ENCODE measurements at regions not wholly inside any gene's neighbourhood (a gene's known extent, or its start where the extent isn't known, plus 50 kb on each side); places are given as distances from the start of the nearest gene placed in this dataset.

DNA sequence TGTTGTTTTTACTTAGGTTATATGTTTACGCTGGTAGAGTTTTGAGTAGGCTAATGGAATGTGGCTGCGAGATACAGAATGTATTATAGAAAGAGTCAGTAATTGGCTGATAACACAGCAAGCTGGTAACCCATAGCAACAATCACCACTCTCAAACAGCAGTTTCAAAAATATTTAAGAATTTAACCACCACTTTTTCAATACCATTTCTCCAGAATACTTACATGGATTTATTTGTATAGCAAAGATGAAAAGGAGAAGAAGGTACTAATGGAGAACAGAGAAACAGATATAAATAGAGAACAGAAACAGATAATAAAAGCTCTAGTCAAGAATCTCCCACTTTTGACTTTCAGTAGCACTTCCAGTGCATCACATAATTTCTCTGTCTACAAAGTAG, 188.3 kb upstream of the SLC39A10 start:
- no peak overlapping the region for H3K4me3 ChIP-seq (ENCODE audit: low read depth, low read length)
- TF ChIP-seq, protein P1, sequence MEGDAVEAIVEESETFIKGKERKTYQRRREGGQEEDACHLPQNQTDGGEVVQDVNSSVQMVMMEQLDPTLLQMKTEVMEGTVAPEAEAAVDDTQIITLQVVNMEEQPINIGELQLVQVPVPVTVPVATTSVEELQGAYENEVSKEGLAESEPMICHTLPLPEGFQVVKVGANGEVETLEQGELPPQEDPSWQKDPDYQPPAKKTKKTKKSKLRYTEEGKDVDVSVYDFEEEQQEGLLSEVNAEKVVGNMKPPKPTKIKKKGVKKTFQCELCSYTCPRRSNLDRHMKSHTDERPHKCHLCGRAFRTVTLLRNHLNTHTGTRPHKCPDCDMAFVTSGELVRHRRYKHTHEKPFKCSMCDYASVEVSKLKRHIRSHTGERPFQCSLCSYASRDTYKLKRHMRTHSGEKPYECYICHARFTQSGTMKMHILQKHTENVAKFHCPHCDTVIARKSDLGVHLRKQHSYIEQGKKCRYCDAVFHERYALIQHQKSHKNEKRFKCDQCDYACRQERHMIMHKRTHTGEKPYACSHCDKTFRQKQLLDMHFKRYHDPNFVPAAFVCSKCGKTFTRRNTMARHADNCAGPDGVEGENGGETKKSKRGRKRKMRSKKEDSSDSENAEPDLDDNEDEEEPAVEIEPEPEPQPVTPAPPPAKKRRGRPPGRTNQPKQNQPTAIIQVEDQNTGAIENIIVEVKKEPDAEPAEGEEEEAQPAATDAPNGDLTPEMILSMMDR (IDR thresholded peaks at IDR 0.05; ENCODE audit: insufficient read depth in 1 of 2, low read depth in 1 of 2, low read length in 1 of 2, severe bottlenecking in 1 of 2, unreplicated experiment in 1 of 2) = no peak
- H3K36me3 ChIP-seq (ENCODE audit: control insufficient read depth, insufficient read depth, low read length) = no peaks in the 10 kb centered on the region
- H3K4me3 Mint-ChIP-seq (ENCODE audit: unreplicated experiment) = no peak overlapping the region
- DNase-seq = no peak
- H3K27me3 Mint-ChIP-seq (ENCODE audit: insufficient read depth, unreplicated experiment) = no peaks in the 10 kb centered on the region
- H3K27ac Mint-ChIP-seq (ENCODE audit: unreplicated experiment) = no peak overlapping the region
- no peaks in the 10 kb centered on the region for H3K36me3 Mint-ChIP-seq (ENCODE audit: insufficient read depth, unreplicated experiment)
- intact Hi-C loops (cut with micrococcal nuclease; ENCODE audit: unreplicated experiment) = no loop called here
- no peaks in the 10 kb centered on the region for H3K9me3 ChIP-seq
- peaks cover 27% of the 10 kb centered on the region for H3K9me3 Mint-ChIP-seq (ENCODE audit: unreplicated experiment)
- ChIA-PET POLR2A (interaction anchor here (0.6 kb wide), 1 partner anchor 868 kb away, joined by 3 read pairs; no protein-coding TSS in a partner anchor), CTCF (no interaction called here)
- BruUV-seq (replicated peaks) = no TSS peak
- no peaks in the 10 kb centered on the region for H3K4me1 Mint-ChIP-seq (ENCODE audit: low read depth, unreplicated experiment)
- H3K4me1 ChIP-seq = no peaks in the 10 kb centered on the region
- H3K27me3 ChIP-seq (replicated peaks; ENCODE audit: control insufficient read depth, insufficient read depth, low read length) = no peaks in the 10 kb centered on the region

DNA sequence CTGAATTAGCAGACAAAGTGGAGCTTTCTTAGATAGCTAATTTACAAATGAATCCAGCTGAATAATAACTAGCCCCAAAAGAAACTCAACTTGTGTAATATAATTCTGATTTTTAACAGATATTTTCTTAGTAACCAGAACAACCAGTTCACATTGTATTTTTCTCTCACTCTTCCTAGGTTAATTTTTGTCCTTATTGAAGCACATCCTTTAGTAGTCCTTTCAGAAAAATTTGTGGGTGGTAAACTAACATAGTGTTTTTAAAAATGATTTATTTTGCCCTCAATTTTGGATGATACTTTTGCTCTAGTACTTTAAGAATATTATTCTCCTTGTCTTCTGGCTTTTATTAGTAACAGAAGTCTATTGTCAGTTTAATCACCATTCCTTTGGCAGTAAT, 190.6 kb upstream of the SLC39A10 start:
- Mint-ChIP-seq H3K36me3 (ENCODE audit: insufficient read depth, unreplicated experiment) (no peaks in the 10 kb centered on the region), H3K9me3 (ENCODE audit: unreplicated experiment) (peaks cover 27% of the 10 kb centered on the region), H3K4me3 (ENCODE audit: unreplicated experiment) (no peak overlapping the region), H3K27me3 (ENCODE audit: insufficient read depth, unreplicated experiment) (peaks cover 2% of the 10 kb centered on the region), H3K4me1 (ENCODE audit: low read depth, unreplicated experiment) (no peaks in the 10 kb centered on the region), H3K27ac (ENCODE audit: unreplicated experiment) (no peak overlapping the region)
- DNase-seq = no peak
- TF ChIP-seq, protein P1 (IDR thresholded peaks at IDR 0.05; ENCODE audit: insufficient read depth in 1 of 2, low read depth in 1 of 2, low read length in 1 of 2, severe bottlenecking in 1 of 2, unreplicated experiment in 1 of 2) = no peak
- Histone ChIP-seq H3K9me3 (no peaks in the 10 kb centered on the region), H3K4me3 (ENCODE audit: low read depth, low read length) (no peak overlapping the region), H3K27me3 (replicated peaks; ENCODE audit: control insufficient read depth, insufficient read depth, low read length) (no peaks in the 10 kb centered on the region), H3K4me1 (no peaks in the 10 kb centered on the region), H3K36me3 (ENCODE audit: control insufficient read depth, insufficient read depth, low read length) (no peaks in the 10 kb centered on the region)
- intact Hi-C loops (cut with micrococcal nuclease; ENCODE audit: unreplicated experiment) = no loop called here
- ChIA-PET POLR2A (no interaction called here), CTCF (no interaction called here)
- BruUV-seq (replicated peaks) = no TSS peak

DNA sequence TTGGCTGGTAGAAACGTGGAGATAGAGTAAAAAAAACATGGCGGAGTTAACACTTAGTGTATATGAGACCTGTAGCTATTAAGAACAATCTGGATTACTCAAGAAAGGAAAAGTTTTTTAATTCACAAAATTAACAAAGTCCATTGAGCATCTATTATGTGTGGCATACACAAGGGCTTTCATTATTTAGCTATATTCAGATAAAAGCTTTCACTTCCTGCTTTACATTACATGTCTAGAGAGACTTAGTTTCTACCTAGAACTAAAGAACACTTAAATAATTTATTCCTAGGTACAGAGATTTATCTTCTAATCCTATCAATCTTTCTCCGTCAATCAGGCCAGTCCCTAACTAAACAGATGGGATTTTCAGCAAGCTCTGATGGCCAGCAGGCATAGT, 196.0 kb upstream of the SLC39A10 start:
- Histone ChIP-seq H3K4me1 (no peaks in the 10 kb centered on the region), H3K36me3 (ENCODE audit: control insufficient read depth, insufficient read depth, low read length) (no peaks in the 10 kb centered on the region), H3K9me3 (no peaks in the 10 kb centered on the region), H3K27me3 (replicated peaks; ENCODE audit: control insufficient read depth, insufficient read depth, low read length) (no peaks in the 10 kb centered on the region), H3K4me3 (ENCODE audit: low read depth, low read length) (no peak overlapping the region)
- H3K9me3 Mint-ChIP-seq (ENCODE audit: unreplicated experiment) = peaks cover 5% of the 10 kb centered on the region
- BruUV-seq (replicated peaks) = no TSS peak
- H3K27ac Mint-ChIP-seq (ENCODE audit: unreplicated experiment) = no peak overlapping the region
- ChIA-PET POLR2A (no interaction called here), CTCF (no interaction called here)
- peaks cover 2% of the 10 kb centered on the region for H3K27me3 Mint-ChIP-seq (ENCODE audit: insufficient read depth, unreplicated experiment)
- TF ChIP-seq, protein P1 (IDR thresholded peaks at IDR 0.05; ENCODE audit: insufficient read depth in 1 of 2, low read depth in 1 of 2, low read length in 1 of 2, severe bottlenecking in 1 of 2, unreplicated experiment in 1 of 2) = no peak
- no peak overlapping the region for H3K4me3 Mint-ChIP-seq (ENCODE audit: unreplicated experiment)
- no peak for DNase-seq
- H3K4me1 Mint-ChIP-seq (ENCODE audit: low read depth, unreplicated experiment) = no peaks in the 10 kb centered on the region
- H3K36me3 Mint-ChIP-seq (ENCODE audit: insufficient read depth, unreplicated experiment) = no peaks in the 10 kb centered on the region
- intact Hi-C loops (cut with micrococcal nuclease; ENCODE audit: unreplicated experiment) = no loop called here
